Thymus (tissue), 11 donors: ENCODE measurements at regions not wholly inside any gene's neighbourhood (a gene's known extent, or its start where the extent isn't known, plus 50 kb on each side); places are given as distances from the start of the nearest gene placed in this dataset.

Experiments used
- DNase-seq, 9 donors: peaks; one replicate each; pipeline ENCODE4 v3.0.0-alpha.2; 2013; ENCODE audit warnings: low spot score in 9 of 9, low read depth in 6 of 9, missing footprints in 1 of 9
- H3K27ac ChIP-seq, 2 donors: one replicate each; pipeline ENCODE4 v1.5.1; 2013; ENCODE audit warnings: control low read depth in 1 of 2, low read depth in 1 of 2, low read length in 1 of 2, mild to moderate bottlenecking in 1 of 2, moderate library complexity in 1 of 2
- H3K27me3 ChIP-seq, 2 donors: one replicate each; pipeline ENCODE4 v1.5.1; 2013; ENCODE audit warnings: low read length in 1 of 2; ENCODE audit not compliant: control insufficient read depth in 2 of 2, insufficient read depth in 1 of 2
- H3K36me3 ChIP-seq, 2 donors: one replicate each; pipeline ENCODE4 v1.5.1; 2013; ENCODE audit warnings: low read length in 1 of 2, mild to moderate bottlenecking in 1 of 2, moderate library complexity in 1 of 2; ENCODE audit not compliant: control insufficient read depth in 2 of 2, insufficient read depth in 2 of 2
- H3K4me1 ChIP-seq, 2 donors: one replicate each; pipeline ENCODE4 v1.5.1; 2013; ENCODE audit warnings: low read length in 2 of 2; ENCODE audit not compliant: control insufficient read depth in 2 of 2, insufficient read depth in 2 of 2
- H3K4me3 ChIP-seq, 2 donors: one replicate each; pipeline ENCODE4 v1.5.1; 2013; ENCODE audit warnings: low read length in 2 of 2, control low read depth in 1 of 2, mild to moderate bottlenecking in 1 of 2
- H3K9me3 ChIP-seq, 2 donors: one replicate each; pipeline ENCODE4 v1.5.1; 2013; ENCODE audit warnings: low read length in 1 of 2, mild to moderate bottlenecking in 1 of 2; ENCODE audit not compliant: control insufficient read depth in 2 of 2, insufficient read depth in 1 of 2
- WGBS: extraction: QIAGEN DNeasy Blood & Tissue Kit; methylation state at CpG from one replicate; pipeline ENCODE4 v1.1.7; 2013; 5-methylcytosine and 5-hydroxymethylcytosine counted together
- donor health status: healthy.

- no peak overlapping the region for H3K4me3 ChIP-seq
- DNase-seq: no peak
- no peaks in the 10 kb centered on the region for H3K27me3 ChIP-seq
- no peaks in the 10 kb centered on the region for H3K9me3 ChIP-seq
- H3K27ac ChIP-seq: no peak overlapping the region
- no peaks in the 10 kb centered on the region for H3K4me1 ChIP-seq
- WGBS: 96% methylated on average over 7 of the region's 7 CpGs
- H3K36me3 ChIP-seq: no peaks in the 10 kb centered on the region
These were observed 1212.2 kb upstream of the TENM3 start for GRCh38 chr4:181030961-181031360.

- Histone ChIP-seq H3K9me3 (no peaks in the 10 kb centered on the region), H3K27ac (no peak overlapping the region), H3K36me3 (no peaks in the 10 kb centered on the region), H3K27me3 (no peaks in the 10 kb centered on the region), H3K4me3 (no peak overlapping the region), H3K4me1 (no peaks in the 10 kb centered on the region)
- DNase-seq: no peak
- 83% methylated on average over 4 of the region's 4 CpGs for WGBS
These were observed 1199.7 kb upstream of the TENM3 start for GRCh38 chr4:181043486-181043885.

GRCh38 chr4:181046809-181047208, 1196.4 kb upstream of the TENM3 start:
- WGBS: 75% methylated on average over 9 of the region's 9 CpGs
- Histone ChIP-seq H3K27me3 (no peaks in the 10 kb centered on the region), H3K36me3 (no peaks in the 10 kb centered on the region)

GRCh38 chr4:181051931-181052330, 1191.3 kb upstream of the TENM3 start:
- Histone ChIP-seq H3K4me1 (no peaks in the 10 kb centered on the region), H3K27me3 (no peaks in the 10 kb centered on the region), H3K27ac (no peak overlapping the region), H3K4me3 (no peak overlapping the region), H3K9me3 (no peaks in the 10 kb centered on the region), H3K36me3 (no peaks in the 10 kb centered on the region)
- DNase-seq: no peak

More at GRCh38 chr4:181046809-181047208, 1196.4 kb upstream of the TENM3 start:
- H3K4me1 ChIP-seq: no peaks in the 10 kb centered on the region
- no peak overlapping the region for H3K4me3 ChIP-seq
- no peak overlapping the region for H3K27ac ChIP-seq
- DNase-seq: no peak
- no peaks in the 10 kb centered on the region for H3K9me3 ChIP-seq

- no peak for DNase-seq
- Histone ChIP-seq H3K9me3 (no peaks in the 10 kb centered on the region), H3K4me1 (no peaks in the 10 kb centered on the region), H3K4me3 (no peak overlapping the region), H3K36me3 (no peaks in the 10 kb centered on the region), H3K27me3 (no peaks in the 10 kb centered on the region), H3K27ac (no peak overlapping the region)
- 67% methylated on average over 1 of the region's 1 CpG for WGBS
These were observed 1181.4 kb upstream of the TENM3 start for GRCh38 chr4:181061787-181062186.

- WGBS: 83% methylated on average over 3 of the region's 3 CpGs
- no peak for DNase-seq
- Histone ChIP-seq H3K36me3 (no peaks in the 10 kb centered on the region), H3K9me3 (no peaks in the 10 kb centered on the region), H3K4me3 (no peak overlapping the region), H3K27ac (no peak overlapping the region), H3K4me1 (no peaks in the 10 kb centered on the region), H3K27me3 (no peaks in the 10 kb centered on the region)
These were observed 1180.0 kb upstream of the TENM3 start for GRCh38 chr4:181063212-181063611.

GRCh38 chr4:181077341-181077740, 1165.9 kb upstream of the TENM3 start:
- Histone ChIP-seq H3K9me3 (peaks cover 0 to 6% of the 10 kb centered on the region in 2 donors), H3K36me3 (no peaks in the 10 kb centered on the region), H3K27me3 (no peaks in the 10 kb centered on the region), H3K4me3 (no peak overlapping the region), H3K4me1 (no peaks in the 10 kb centered on the region), H3K27ac (no peak overlapping the region)
- DNase-seq: no peak

- H3K27ac ChIP-seq: no peak overlapping the region
- DNase-seq: no peak
- H3K27me3 ChIP-seq: no peaks in the 10 kb centered on the region
- no peak overlapping the region for H3K4me3 ChIP-seq
- H3K36me3 ChIP-seq: no peaks in the 10 kb centered on the region
- H3K4me1 ChIP-seq: no peaks in the 10 kb centered on the region
- 65% methylated on average over 1 of the region's 1 CpG for WGBS
- H3K9me3 ChIP-seq: peaks cover 0 to 6% of the 10 kb centered on the region in 2 donors
These were observed 1165.0 kb upstream of the TENM3 start for GRCh38 chr4:181078196-181078595.

- no peaks in the 10 kb centered on the region for H3K9me3 ChIP-seq
- H3K4me1 ChIP-seq: no peaks in the 10 kb centered on the region
- 87% methylated on average over 6 of the region's 6 CpGs for WGBS
- no peak for DNase-seq
- no peaks in the 10 kb centered on the region for H3K36me3 ChIP-seq
- H3K27me3 ChIP-seq: no peaks in the 10 kb centered on the region
- no peak overlapping the region for H3K4me3 ChIP-seq
- H3K27ac ChIP-seq: no peak overlapping the region
These were observed 1159.3 kb upstream of the TENM3 start for GRCh38 chr4:181083757-181084361.

GRCh38 chr4:181085557-181085956, 1157.6 kb upstream of the TENM3 start:
- no peak for DNase-seq
- 96% methylated on average over 3 of the region's 3 CpGs for WGBS
- Histone ChIP-seq H3K9me3 (no peaks in the 10 kb centered on the region), H3K27ac (no peak overlapping the region), H3K4me3 (no peak overlapping the region), H3K36me3 (no peaks in the 10 kb centered on the region), H3K27me3 (no peaks in the 10 kb centered on the region), H3K4me1 (no peaks in the 10 kb centered on the region)
